GM21619 (cell line): ENCODE measurements at regions not wholly inside any gene's neighbourhood (a gene's known extent, or its start where the extent isn't known, plus 50 kb on each side); places are given as distances from the start of the nearest gene placed in this dataset.

ENCODE experiments used
- ATAC-seq: cut with Tn5 transposase; IDR thresholded peaks from one replicate; pipeline ENCODE4 v1.9.1; 2021; ENCODE audit not compliant: unreplicated experiment

DNA sequence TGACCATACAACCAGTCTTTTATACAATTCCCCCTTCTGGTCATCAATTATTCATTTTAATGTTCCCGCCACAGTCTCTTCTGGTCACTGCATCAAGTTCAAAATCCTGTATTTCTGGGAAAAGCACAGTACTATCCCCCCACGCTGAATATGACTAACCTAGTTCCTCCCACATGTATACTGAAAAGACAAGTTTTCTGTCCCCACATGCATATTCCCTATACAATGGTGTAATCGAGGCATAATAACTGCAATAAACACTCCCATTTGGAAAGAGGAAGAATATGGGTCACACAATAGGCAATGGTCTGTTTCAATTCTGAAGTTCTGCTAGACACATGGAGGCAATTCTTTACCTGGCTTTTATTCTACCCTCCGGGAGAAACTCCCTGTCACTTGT lies 344.9 kb downstream of the EFNA5 start:
- ATAC-seq = no peak

DNA sequence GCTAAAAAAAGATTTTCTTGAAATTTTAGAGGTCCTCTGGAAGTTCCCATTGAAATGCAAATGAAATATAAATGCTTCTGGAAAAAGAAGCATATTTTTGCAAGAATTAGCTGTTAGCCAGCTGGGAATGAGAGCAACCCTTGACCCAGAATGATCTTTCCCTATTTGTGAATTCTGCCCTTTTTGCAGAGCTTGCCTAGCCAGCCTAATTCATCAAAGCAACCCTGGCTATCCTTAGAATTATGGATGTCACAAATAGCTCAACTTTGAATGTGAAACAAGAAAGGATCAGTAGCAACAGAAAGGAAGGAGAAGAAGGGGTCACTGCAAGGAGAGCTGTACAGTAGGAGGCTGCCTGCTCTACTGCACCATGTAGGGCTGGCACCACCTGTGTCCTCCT lies 345.9 kb downstream of the EFNA5 start:
- ATAC-seq = no peak

- ATAC-seq = no peak
These were observed 346.7 kb downstream of the EFNA5 start for GRCh38 chr5:107324071-107324470.

GRCh38 chr5:107323536-107323935 lies 347.2 kb downstream of the EFNA5 start:
- no peak for ATAC-seq

DNA sequence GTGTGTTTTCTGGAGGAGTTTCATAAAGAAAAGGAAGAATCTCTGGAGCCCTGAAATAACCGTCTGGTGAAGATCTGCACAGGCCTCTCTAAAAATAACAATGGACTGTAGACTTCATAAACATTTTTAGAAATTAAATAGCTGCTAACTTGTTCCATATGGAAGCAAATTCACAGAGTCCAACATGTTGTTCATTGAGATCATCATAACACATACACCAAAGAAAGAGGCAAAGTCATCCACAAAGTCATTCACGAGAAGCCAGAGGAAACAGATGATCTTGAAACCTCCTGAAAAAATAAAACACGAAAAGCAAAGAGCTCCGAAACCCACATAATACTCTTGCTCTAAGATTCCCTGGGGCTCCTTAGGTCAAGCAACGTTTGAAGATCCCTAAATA lies 347.8 kb downstream of the EFNA5 start:
- no peak for ATAC-seq

GRCh38 chr5:107321906-107322305 lies 348.8 kb downstream of the EFNA5 start:
- ATAC-seq = no peak

- ATAC-seq = no peak
These were observed 349.9 kb downstream of the EFNA5 start for GRCh38 chr5:107320846-107321245.

GRCh38 chr5:107320376-107320775 lies 350.4 kb downstream of the EFNA5 start:
- no peak for ATAC-seq

GRCh38 chr5:107319901-107320300 lies 350.8 kb downstream of the EFNA5 start:
- no peak for ATAC-seq

DNA sequence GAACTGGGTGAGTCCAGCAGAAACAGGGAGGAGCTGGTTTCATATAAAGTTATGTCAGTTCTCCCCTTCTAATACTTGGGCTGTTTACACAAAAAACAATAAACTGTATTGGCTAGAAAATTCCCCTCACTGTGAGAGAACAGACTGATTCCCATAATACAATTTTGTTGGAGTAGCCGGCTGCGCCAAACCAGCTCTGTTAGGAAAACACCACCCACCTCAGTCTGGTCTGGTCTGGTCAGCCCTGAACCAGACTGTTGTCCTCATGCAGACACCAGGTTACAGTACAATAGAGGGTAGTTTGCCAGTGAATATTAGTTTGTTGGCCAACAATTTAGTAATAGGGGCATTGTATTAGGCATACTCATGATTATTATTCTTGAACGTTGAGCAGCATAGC lies 356.4 kb downstream of the EFNA5 start:
- no peak for ATAC-seq

GRCh38 chr5:107313921-107314320 lies 356.8 kb downstream of the EFNA5 start:
- no peak for ATAC-seq

DNA sequence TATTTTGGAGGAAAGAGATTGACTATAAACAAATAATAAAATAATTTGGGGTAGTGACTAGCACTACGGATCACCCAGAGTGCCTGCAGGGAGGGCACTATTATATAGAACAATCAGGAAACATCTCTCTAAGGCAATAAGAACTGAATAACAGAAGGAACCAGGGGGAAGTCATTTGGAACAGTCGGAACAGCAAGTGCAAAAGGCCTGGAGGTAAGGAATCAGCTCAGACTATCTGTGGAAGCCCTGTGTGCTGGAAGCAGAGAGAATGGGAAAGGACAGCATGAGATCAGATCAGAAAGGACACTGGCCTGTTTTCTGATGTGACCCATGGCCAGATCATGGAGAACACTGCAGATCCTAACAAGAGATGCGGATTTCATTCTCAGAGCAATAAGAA lies 357.6 kb downstream of the EFNA5 start:
- no peak for ATAC-seq

- no peak for ATAC-seq
These were observed 360.6 kb downstream of the EFNA5 start for GRCh38 chr5:107310181-107310580.

DNA sequence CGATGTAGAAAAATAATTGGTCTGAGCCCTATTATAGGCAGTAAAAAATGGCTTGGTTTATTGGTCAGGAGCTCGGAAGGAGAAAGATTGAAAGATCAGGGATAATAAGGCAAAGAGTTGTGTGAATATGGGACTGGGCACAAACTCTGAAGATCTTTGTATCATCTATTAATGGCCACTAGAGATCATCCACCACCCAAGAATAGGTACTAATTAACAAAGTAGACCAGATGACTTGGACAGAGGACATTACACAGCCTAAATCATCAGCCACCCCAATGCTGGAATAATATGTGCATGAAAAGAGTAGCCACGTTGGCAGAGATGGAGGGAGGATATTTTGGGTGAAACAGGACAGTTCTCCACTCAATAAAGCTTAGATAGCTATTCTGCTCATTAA lies 364.1 kb downstream of the EFNA5 start:
- ATAC-seq = no peak

DNA sequence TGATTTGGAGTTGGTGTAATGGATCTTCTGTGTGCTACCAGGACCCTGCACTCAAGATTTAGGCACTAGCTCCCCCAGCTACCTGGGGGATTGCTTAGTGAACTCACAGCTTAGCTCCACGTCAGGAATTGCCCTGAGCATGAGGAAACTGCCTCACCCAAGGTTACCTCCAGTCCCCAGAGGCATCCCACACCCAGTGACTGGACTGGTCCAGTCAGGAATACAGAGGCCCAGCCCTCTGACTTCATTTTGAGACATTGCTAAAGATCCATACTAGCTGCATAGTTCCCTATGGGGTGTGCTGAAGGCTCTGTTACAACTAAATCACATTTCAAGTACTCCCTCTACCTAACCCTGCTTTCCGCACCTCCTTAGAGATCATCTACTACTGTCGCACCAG lies 364.7 kb downstream of the EFNA5 start:
- ATAC-seq = no peak

- no peak for ATAC-seq
These were observed 366.1 kb downstream of the EFNA5 start for GRCh38 chr5:107304684-107305083.

DNA sequence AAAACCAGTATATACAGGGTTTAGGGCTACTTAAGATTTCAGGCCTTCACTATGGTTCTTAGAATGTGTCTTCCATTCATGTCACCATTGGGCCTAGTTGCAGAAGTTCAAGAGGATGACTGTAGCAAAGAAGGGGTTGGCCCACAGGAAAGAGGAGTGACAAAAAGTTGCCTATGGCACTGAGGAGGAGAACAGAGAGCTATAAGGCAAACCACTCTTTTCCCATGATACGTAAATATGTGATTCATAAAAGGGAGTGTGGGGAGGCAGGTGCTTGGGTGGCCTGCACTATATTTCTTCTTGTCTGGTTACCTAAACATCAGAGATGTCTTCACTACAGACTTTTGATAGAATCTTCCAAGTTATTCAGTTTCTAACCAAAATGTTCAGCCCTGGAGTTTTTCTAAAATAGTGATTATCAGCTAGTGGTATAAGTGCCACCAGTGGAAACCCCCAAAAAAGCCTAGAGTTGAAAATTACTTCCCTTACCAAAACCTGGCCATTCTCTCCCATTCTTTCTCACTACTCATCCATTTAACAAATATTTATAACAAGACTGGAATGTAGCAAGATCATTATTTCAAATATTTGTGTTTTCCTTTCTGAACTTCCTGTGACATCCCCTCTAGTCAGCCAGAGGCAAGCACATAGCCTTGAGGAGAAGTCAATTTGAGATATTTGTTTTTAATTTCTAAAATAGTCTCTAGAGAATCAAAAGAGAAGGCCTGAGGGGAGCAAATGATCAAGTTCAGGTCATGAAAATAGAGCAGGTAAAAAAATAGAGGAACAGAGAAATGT lies 367.4 kb downstream of the EFNA5 start:
- no peak for ATAC-seq

DNA sequence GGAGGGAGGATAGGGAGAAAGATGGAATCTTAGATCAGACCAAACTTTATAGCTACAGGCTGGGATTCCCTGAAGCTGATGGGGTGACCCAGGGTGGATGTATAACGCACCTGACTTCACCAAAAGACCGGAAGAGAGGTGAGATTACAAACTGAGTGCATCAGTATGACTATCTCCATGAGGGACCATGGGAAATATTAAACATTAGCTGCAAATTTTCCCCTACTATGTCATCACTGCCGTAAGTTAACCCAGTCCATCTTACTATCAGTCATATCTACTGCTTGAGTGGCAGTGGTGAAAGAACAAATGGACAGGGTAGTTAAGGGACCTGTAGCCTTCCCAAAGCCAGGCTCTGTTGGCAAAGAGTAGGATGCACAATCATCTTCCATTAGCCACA lies 368.3 kb downstream of the EFNA5 start:
- ATAC-seq = peak; percentile 43

GRCh38 chr5:107301999-107302398 lies 368.7 kb downstream of the EFNA5 start:
- ATAC-seq = peak; percentile 15

DNA sequence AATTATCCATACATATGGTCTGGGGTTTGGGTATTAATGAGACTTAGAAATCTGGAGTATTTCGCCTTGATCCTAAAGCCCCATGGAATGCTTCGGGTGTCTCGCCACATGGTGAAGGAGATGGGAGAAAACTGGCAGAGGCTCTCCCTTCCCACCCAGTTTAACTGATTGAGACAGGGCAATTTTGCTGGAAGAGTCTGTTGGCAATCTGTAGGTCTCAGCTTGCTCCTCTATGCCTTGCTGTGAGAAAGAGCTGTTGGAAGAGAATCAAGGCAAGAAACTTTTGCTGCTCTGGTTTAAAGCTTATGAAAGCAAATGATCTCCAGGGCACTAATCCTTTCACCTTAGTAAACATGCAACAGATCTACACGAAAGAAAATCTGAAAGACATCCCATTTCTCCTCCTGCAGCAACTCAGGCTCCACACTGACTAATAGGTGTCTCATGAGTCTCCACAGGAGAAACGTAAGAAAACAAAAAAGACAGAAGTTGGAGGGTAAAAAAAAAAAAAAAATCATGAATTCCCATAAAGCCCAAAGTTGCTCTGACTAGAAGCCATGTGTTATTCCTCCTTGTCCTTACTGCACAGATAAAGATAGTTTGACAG lies 369.9 kb downstream of the EFNA5 start:
- no peak for ATAC-seq

DNA sequence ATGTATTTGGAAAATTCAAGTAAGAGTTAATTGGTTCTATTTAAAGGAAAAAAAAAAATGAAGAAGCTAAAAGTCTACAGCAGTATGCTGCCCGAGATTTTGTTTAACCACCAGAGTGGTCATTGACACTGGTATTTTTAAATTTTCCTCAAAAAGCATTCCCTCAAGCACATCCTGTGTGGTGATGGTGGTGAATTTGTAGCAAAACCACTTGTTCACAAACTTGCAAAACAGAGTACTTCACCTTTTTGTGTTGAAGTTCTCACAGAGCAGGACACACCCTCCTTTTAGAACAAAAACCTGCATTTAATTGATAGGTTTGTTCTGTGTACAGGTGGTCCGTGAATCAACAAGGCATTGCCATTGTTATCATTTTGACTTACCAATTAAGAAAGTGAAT lies 374.2 kb downstream of the EFNA5 start:
- no peak for ATAC-seq

DNA sequence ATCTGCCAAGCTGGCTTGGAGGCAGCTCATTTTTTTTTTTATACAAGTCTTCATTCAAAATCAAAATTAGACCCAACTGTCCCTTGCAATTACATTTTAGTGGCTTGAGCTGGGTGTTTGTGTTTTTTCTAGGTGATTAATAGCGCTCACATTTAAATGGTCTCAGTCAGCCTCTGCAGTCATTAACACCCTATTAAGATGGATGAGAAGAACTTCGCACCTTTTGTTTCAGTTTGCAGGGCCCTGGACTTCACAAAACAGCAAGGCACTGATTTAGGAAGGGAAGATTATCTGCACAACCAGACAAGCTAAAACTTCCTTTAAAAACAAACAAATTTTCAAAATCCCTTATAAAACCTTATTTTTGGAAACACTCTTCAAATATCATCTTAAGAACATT lies 374.8 kb downstream of the EFNA5 start:
- no peak for ATAC-seq

- ATAC-seq = no peak
These were observed 376.1 kb downstream of the EFNA5 start for GRCh38 chr5:107294669-107295068.
